BLaER1 (cell line): ENCODE measurements at regions not wholly inside any gene's neighbourhood (a gene's known extent, or its start where the extent isn't known, plus 50 kb on each side); places are given as distances from the start of the nearest gene placed in this dataset.

Source experiments
- H3K27ac ChIP-seq: shearing (Covaris generic); formaldehyde crosslinking; 2 replicates; pipeline ENCODE4 v1.8.1; 2022
- H3K27me3 ChIP-seq: shearing (Covaris generic); formaldehyde crosslinking; 2 replicates; pipeline ENCODE4 v1.8.1; 2022
- H3K36me3 ChIP-seq: shearing (Covaris generic); formaldehyde crosslinking; 2 replicates; pipeline ENCODE4 v1.8.1; 2022
- H3K4me1 ChIP-seq: shearing (Covaris generic); formaldehyde crosslinking; 2 replicates; pipeline ENCODE4 v1.8.1; 2022
- H3K4me2 ChIP-seq: shearing (Covaris generic); formaldehyde crosslinking; 2 replicates; pipeline ENCODE4 v1.8.1; 2022
- H3K4me3 ChIP-seq: shearing (Covaris generic); formaldehyde crosslinking; 2 replicates; pipeline ENCODE4 v1.8.1; 2022
- H3K9ac ChIP-seq: shearing (Covaris generic); formaldehyde crosslinking; 2 replicates; pipeline ENCODE4 v1.8.1; 2022
- H3K9me3 ChIP-seq: shearing (Covaris generic); formaldehyde crosslinking; 2 replicates; pipeline ENCODE4 v1.8.1; 2022
- H4K20me1 ChIP-seq: shearing (Covaris generic); formaldehyde crosslinking; 2 replicates; pipeline ENCODE4 v1.8.1; 2022
- Cebpa-rat ChIP-seq: shearing (Covaris generic); IDR thresholded peaks from 2 replicates; pipeline ENCODE4 v1.8.1; 2022

DNA sequence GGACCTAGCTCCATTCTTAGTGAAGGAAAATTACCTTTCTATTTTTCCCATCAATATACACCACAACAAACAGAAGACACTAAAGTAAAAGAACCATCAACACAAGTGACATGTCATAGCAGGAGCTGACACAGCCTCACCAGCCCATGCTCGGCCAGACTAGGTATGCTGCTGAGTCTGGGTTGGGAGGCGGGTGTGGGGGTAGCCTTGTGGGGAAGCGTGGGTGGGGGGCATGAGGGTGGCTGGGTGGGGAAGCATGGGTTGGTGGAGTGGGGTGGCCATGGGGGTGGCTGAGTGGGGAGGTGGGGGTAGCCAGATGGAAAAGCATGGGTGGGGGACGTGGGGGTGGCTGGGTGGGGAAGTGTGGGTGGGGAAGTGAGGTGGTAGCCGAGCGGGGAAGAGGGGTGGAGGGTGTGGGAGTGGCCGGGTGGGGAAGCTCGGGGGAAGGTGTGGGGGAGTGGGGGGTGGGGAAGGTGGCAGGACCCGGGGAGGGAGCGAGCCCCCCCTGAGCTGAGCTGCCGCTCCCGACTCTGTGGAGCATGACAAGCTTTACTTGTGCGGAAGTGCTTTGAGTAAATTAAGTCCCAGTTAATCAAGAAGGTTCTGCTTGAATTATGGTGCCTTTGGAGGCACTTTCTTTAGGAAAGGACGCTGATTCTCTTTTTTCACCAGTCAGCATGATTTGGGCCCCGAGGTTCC, 294.6 kb upstream of the ZNF32 start:
- Histone ChIP-seq H3K36me3 (no peaks in the 10 kb centered on the region), H4K20me1 (no peaks in the 10 kb centered on the region), H3K27me3 (no peaks in the 10 kb centered on the region), H3K9me3 (no peaks in the 10 kb centered on the region; the same call in 1 of the 2 replicates), H3K4me3 (peak overlapping the region; percentile 38; the same call in 1 of the 2 replicates), H3K27ac (peak overlapping the region; percentile 75), H3K4me1 (peaks cover 70% of the 10 kb centered on the region), H3K4me2 (peak overlapping the region; percentile 93), H3K9ac (peak overlapping the region; percentile 58; the same call in 1 of the 2 replicates)
- TF ChIP-seq Cebpa-rat = no peak

DNA sequence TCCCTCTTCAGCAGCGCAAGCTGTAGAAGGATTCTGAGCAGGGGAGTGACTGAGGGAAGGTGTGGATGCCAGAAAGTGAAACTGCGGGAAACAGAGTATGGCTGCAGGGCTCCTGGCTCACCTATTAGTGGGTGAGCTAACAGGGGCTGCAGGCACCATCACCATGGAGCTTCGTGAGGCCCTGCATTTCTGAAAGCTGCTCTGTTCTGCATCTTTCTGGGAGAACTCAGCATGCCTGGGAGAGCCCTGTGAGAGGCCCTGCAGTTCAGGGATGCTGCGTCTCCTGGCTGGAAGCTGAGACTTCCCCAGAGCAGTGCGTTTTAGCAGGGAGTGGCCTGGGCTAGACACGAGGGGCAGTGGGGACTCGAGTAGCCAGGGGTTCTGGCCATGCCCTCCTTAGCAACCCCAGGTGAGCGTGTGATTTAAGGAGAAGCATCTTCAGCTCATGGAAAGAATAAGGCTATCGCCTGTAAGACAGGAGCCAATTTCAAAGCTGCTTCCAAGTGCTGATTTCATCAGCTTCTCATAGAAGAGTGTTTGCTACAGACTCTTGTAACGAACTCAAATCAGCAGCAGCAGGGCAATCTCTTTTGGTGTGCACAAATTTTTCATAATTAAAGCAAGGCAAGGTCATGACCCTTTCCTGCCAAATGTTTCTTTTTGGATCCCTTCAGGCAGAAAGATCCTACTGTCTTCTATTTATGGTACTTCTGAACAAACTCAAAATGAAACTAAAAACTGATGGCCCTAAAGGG, 293.6 kb upstream of the ZNF32 start:
- Histone ChIP-seq H3K27ac (peak overlapping the region; percentile 56), H3K36me3 (no peaks in the 10 kb centered on the region), H3K4me3 (no peak overlapping the region), H3K4me2 (peak overlapping the region; percentile 77), H4K20me1 (no peaks in the 10 kb centered on the region), H3K9me3 (no peaks in the 10 kb centered on the region; the same call in 1 of the 2 replicates), H3K27me3 (no peaks in the 10 kb centered on the region), H3K4me1 (peaks cover 70% of the 10 kb centered on the region), H3K9ac (no peak overlapping the region)
- no peak for TF ChIP-seq Cebpa-rat

DNA sequence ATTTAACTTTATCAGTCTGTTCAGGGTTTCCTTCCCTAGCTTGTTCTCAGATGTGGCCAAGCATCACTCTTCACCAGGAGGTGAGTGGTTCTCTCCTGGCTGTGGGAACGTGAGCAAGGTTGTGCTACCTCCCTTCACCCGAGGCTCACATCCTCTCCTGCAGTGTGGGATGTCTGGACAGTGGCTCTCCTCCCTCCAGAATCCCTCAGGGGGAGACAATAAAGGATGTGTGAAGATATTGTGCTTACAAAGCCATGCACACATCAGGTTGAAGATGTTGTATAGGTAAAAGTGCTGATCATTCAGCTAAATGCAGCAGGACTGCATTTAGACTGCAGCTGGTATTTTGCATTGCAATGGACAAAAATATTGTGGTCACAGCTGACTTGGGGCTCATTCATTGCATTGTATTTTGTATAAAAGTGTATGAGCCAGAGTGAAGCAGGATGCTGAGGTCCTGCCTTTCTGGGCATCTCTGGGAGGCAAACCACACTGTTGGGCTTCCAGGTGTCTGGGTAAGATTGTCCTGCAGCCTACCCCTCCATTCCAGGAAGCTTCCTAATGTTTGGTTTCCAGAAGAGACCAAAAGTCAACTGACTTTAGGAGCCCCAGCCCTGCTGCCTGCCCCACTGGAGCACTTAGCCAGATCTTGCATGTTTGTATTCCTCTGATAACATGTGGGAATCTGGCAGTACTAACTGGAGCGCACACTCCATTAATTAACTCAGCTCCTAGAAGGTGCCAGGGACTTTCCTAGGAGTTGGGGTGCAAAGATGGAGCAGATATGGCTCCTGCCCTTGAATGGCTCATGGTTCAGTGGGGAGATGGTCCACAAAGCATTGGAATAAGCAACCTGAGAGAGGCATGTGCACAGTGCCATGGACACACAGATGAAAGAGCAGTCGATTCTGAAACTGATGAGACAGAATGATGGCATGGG, 292.5 kb upstream of the ZNF32 start:
- H3K4me1 ChIP-seq = peaks cover 70% of the 10 kb centered on the region
- peak overlapping the region; percentile 77 for H3K4me2 ChIP-seq
- no peaks in the 10 kb centered on the region for H3K9me3 ChIP-seq

DNA sequence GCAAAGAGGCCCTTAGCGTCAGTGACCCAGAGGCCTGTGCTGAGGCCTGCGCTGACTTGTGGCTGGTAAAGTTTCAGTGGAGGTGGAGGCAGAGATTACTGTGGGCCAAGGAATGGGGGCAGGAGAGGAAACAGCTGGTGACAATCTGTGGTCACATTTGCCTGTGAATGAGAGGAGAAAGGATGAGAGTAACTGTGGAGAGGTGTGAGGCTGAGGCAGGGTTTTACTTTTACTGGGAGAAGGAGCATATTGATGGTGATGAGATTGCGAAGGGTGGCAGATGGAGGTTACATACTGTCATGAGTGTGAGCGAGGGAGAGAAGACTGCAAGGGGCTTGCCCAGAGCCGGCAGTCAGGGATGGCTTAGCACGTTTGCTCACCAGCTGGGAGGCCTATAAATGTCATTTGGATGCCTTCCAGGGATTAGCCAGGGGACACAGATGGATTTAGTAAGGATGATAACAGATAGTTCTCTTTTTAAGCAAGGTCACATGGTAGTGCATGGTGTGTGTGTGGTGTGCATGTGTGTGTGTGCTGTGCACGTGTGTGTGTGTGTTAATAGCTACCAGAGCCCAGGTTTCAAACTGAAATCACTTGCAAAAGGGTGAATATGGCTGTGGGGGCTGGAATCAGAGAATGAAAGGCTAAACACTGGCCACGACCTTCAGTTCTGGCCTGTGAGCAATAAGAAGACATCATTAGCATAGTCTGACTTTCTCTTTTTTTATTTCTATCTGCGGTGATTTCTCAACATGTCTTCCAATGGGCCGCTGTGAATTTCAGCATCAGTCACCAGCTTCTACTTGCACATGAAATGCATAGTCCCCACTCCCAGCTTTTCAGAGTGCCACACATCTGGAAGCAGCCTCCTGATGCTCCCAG, 291.5 kb upstream of the ZNF32 start:
- Histone ChIP-seq H3K36me3 (no peaks in the 10 kb centered on the region), H3K4me3 (no peak overlapping the region), H3K27me3 (no peaks in the 10 kb centered on the region), H3K27ac (peak overlapping the region; percentile 23), H3K4me1 (peaks cover 63% of the 10 kb centered on the region), H3K9ac (no peak overlapping the region), H4K20me1 (no peaks in the 10 kb centered on the region), H3K4me2 (peak overlapping the region; percentile 77), H3K9me3 (no peaks in the 10 kb centered on the region)
- no peak for TF ChIP-seq Cebpa-rat

More for the DNA sequence above, 292.5 kb upstream of the ZNF32 start:
- Histone ChIP-seq H3K36me3 (no peaks in the 10 kb centered on the region), H3K27ac (0 out of 2 replicates have a peak overlapping the region, but pooled peaks have one; percentile 23), H4K20me1 (no peaks in the 10 kb centered on the region), H3K9ac (no peak overlapping the region), H3K4me3 (no peak overlapping the region), H3K27me3 (no peaks in the 10 kb centered on the region)
- no peak for TF ChIP-seq Cebpa-rat

DNA sequence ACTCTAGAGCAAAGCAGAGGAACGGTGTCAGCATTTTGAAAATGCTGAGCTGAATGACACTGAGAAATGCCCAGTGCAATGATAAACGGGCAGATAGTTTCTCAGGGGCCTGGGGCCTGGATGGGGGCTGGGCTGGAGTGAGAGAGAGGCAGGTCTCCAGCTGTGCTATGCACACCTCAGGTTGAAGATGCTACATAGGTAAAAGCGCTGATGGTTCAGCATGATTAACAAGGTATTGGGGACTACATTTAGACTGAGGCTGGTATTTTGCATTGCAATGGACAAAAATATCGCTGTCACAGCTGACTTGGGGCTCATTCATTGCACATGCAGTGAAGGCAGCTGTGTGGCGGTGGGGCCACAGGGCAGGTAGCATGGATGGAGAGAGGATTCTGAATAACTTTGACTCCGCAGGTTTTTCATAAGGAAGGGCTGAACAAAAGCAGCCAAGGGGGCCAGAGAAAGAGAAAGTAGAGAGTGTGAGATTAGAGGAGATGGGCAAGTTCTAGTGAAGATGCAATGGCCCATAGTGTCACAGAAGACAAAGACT, 290.8 kb upstream of the ZNF32 start:
- no peaks in the 10 kb centered on the region for H3K9me3 ChIP-seq
- H3K4me3 ChIP-seq = no peak overlapping the region
- peak overlapping the region; percentile 23; the same call in 1 of the 2 replicates for H3K27ac ChIP-seq
- TF ChIP-seq Cebpa-rat = no peak
- H3K4me2 ChIP-seq = peak overlapping the region; percentile 77
- no peak overlapping the region for H3K9ac ChIP-seq
- H4K20me1 ChIP-seq = no peaks in the 10 kb centered on the region
- H3K4me1 ChIP-seq = peaks cover 56% of the 10 kb centered on the region
- H3K27me3 ChIP-seq = no peaks in the 10 kb centered on the region
- no peaks in the 10 kb centered on the region for H3K36me3 ChIP-seq

DNA sequence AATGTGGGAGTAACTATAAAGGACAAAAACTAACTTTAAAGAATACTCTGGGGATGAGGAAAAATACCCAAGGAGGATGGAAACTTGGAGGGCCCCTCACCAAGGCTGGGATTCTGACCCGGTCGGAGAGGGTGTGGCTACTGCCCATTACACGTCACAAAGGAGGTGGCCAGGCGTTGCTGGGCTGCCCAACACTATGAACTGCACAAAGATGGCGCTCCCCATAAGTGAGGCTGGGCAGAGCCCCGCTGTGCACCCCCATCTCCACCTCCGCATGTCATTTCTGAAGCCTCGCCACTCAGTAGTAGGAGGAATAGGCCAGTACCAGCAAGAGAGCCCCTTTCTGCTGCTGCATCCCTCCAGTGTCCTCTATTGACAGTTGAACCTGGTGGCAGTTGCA, 290.1 kb upstream of the ZNF32 start:
- Histone ChIP-seq H4K20me1 (no peaks in the 10 kb centered on the region), H3K4me3 (no peak overlapping the region), H3K27me3 (no peaks in the 10 kb centered on the region), H3K9me3 (no peaks in the 10 kb centered on the region), H3K9ac (no peak overlapping the region), H3K4me2 (peak overlapping the region; percentile 77; the same call in 1 of the 2 replicates), H3K4me1 (peaks cover 56% of the 10 kb centered on the region), H3K36me3 (no peaks in the 10 kb centered on the region), H3K27ac (no peak overlapping the region)
- no peak for TF ChIP-seq Cebpa-rat

DNA sequence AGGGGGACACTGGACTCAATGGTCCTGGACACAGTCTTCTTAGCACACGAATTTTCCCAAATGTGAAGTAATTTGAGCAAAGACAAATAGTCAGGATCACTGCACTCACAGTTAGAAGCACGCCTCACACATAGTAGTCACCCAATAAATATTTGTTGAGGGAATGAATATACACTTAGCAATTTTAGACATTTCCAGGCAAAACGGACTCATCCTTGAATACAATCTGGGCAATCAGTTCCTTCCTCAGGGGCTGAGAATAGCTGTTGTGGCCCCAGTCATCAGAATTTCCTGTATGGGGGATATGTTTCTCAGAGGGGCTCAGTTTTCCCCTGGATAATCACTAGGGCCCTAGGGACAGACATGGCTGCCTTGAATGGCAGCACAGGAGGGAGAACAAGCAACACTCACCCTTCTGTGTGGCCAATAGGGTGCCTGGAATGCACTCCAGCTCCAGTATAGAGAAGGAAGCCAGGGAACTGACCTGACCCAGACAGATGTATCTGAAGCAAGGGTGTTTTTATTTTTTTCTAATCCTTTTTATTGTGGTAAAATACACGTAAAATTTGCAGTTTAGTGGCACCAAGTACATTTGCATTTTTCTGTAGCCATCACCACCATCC, 282.7 kb upstream of the ZNF32 start:
- Histone ChIP-seq H3K27me3 (no peaks in the 10 kb centered on the region), H3K9ac (no peak overlapping the region), H3K4me3 (no peak overlapping the region), H3K36me3 (no peaks in the 10 kb centered on the region), H3K27ac (no peak overlapping the region), H3K4me1 (peaks cover 26% of the 10 kb centered on the region), H3K4me2 (peak overlapping the region; percentile 20), H4K20me1 (no peaks in the 10 kb centered on the region), H3K9me3 (no peaks in the 10 kb centered on the region)
- TF ChIP-seq Cebpa-rat = no peak

DNA sequence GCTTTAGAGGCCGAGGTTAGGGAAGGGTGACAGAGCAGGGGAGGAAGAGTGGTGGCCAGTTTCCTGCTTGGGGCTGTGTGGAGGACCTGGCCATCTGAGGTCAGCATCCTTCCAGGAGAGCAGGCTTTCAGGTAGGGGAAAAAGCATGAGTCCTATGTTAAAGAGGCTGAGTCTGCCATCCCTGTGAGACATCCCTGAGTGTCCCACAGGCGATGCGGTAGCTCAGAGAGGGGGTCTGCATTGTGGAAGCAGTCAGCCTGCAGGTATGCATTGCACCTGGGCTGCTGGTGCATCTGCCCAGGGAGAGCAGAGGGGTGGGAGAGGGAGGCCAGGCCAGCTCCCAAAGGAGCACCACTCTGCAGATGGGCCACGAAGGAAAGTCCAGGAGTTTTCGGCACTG, 282.1 kb upstream of the ZNF32 start:
- H3K27ac ChIP-seq = no peak overlapping the region
- no peaks in the 10 kb centered on the region for H3K9me3 ChIP-seq
- no peak overlapping the region for H3K4me3 ChIP-seq
- H3K4me1 ChIP-seq = peaks cover 26% of the 10 kb centered on the region
- no peak overlapping the region for H3K9ac ChIP-seq
- H3K27me3 ChIP-seq = no peaks in the 10 kb centered on the region
- H3K4me2 ChIP-seq = peak overlapping the region; percentile 20; the same call in 1 of the 2 replicates
- H4K20me1 ChIP-seq = no peaks in the 10 kb centered on the region
- H3K36me3 ChIP-seq = no peaks in the 10 kb centered on the region
- TF ChIP-seq Cebpa-rat = no peak
